SW480 (cell line): ENCODE measurements at regions not wholly inside any gene's neighbourhood (a gene's known extent, or its start where the extent isn't known, plus 50 kb on each side); places are given as distances from the start of the nearest gene placed in this dataset.
A peak's percentile ranks its signal among the peaks of the same experiment; 100 is the strongest.

Source experiments
- DNase-seq: peaks from one replicate; pipeline ENCODE4 v3.0.0-alpha.2; 2016; ENCODE audit warnings: low spot score

DNA sequence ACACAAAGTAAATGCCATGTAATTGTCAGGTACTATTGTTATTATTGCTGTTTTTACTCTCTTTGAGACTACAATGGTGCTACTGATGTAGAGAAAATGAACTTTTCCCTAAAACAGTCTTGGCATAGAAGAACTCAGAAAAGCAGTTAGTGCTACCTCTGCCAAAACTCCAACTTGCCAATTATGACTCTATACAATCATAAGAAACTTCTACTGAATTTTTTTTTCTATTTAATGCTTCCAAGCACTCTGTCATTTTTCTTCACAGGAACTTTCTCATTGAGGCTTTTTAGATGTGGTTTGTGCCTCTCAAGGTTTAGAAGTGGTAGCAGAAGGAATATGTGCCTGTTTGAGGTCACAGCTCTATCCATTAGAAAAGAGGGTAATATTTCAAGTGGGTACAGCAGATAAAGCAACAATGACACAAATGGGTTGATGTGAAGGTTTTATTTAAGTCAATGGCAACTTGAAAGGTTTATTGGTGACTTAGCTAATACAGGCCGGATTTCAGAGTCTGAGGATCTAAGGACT is 64.0 kb upstream of the FERD3L start:
- peak; percentile 35 for DNase-seq

DNA sequence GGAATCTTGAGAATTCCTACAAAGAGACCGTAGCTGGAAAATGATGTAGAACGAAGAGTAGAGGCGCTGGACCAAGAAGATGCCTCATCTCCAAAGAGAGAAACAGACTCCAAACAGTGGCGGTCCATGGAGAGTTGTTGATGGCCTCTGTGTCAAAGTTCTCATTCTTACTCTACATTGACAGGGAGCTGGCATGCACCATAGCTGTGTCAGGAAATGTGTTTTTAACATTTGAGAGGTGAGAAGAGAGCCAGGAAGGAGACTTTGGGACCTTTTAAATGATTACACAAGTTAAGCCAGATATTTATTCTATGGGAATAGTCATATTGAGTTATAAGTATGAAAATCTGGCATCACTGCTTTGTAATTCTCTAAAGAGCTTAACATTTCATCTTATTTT is 61.5 kb upstream of the FERD3L start:
- DNase-seq = no peak

DNA sequence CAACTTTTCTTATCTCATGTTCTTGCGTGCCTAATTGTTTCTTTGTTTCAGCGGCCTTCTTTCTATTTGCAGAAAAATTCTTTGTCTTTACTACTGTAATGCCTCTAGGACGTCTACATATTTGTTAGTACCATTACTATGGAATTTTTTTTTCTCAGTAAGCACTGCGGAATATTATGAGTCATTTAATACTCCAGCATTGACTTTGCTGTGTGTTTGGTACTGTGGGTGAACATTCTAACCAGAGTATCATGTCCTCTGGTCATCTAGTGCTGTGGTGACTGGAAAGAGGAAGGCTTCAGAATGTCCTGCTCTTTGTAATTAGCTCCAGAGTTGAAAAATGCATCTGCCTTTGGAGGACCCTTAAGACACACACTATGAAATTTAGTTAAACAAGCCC is 58.5 kb upstream of the FERD3L start:
- no peak for DNase-seq

DNA sequence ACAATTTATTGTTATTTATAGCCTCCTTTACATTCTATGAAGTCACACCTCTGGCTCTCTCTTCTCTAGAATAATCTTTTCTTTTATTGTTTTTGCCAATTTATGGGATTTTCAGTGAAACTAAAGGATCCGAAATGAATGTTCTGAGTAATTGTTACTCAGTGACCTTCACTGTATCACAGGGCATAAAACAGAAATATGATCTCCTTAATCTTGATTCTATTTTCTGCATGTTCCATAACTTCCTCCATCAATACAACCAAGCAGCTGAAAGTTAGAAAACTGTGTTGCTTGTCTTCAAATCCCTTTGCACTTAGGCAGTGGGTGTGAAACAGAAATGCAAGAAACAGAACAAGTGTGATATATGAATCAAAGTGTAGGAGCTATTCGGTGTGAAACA is 57.4 kb upstream of the FERD3L start:
- DNase-seq = no peak
